ENCODE measurements at regions not wholly inside any gene's neighbourhood (a gene's known extent, or its start where the extent isn't known, plus 50 kb on each side); places are given as distances from the start of the nearest gene placed in this dataset.

DNA sequence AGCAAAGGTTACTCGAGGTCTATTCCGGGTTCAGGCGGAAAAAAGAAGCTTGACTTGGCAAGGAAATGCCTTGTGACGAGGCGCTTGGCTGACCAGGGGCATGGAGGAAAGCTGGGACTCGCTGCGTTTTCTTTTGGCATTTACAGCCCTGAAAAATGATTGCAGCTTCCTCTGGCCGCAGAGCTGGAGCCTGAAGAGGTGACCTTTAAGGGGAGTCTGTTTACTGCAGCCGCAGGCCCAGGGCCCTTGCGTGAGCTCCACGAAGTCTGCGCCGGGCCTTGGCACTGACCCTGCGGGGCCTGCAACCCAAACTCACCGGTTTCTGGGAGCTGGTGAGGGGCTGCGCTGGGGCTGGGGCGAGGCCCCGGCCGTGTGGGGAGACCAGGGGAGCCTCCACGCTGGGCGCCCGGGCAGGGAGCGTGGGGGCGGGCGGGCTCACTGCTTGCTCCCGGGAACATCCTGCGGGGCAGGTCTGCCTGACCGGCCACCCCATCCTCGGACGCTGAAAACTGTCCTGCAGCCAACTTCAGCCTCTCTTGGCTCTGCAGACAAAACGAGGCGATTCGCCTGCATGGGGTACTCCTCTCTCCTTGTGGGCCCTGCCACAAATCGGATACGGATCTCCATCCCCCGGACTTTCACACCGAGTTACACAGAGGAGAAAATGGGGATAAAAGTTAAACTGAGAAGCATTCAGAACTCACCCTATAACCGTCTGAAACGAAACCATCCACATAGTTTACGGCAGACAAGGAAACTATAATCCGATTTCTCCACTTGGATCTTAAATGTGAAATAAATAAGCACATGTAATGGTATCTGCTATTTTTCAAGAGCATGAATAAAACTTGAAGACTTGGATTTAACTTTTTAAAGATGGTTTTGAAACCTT lies 206.3 kb upstream of the FOXF1 start:
- Histone ChIP-seq H3K9me3 (no peaks in the 10 kb centered on the region), H3K4me3 (no peak overlapping the region), H3K4me2 (no peak overlapping the region), H3K27ac (no peak overlapping the region), H3K4me1 (peaks cover 11% of the 10 kb centered on the region; the same call in 2 of the 3 replicates)
- ATAC-seq (no peak), FAIRE-seq (no peak), DNase-seq (ENCODE audit: low read depth in 1 of 2, low spot score in 1 of 2) (no peak)
- TF ChIP-seq, protein P1, sequence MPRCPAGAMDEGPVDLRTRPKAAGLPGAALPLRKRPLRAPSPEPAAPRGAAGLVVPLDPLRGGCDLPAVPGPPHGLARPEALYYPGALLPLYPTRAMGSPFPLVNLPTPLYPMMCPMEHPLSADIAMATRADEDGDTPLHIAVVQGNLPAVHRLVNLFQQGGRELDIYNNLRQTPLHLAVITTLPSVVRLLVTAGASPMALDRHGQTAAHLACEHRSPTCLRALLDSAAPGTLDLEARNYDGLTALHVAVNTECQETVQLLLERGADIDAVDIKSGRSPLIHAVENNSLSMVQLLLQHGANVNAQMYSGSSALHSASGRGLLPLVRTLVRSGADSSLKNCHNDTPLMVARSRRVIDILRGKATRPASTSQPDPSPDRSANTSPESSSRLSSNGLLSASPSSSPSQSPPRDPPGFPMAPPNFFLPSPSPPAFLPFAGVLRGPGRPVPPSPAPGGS (IDR thresholded peaks at IDR 0.05), result no peak
- TF ChIP-seq GATA3 (IDR thresholded peaks at IDR 0.05; ENCODE audit: borderline replicate concordance) (no peak), ZFP36 (IDR thresholded peaks at IDR 0.05; ENCODE audit: borderline replicate concordance, partially characterized antibody) (no peak), POLR2AphosphoS2 (conservative IDR thresholded peaks at IDR 0.05; ENCODE audit: low read length) (no peak), ZSCAN20 (CRISPR knock-in tag; IDR thresholded peaks at IDR 0.05) (no peak), ESRRA (IDR thresholded peaks at IDR 0.05; ENCODE audit: borderline replicate concordance, low read length) (no peak), CBX2 (IDR thresholded peaks at IDR 0.05; ENCODE audit: borderline replicate concordance, low read depth) (no peak), CHD4 (IDR thresholded peaks at IDR 0.05; ENCODE audit: borderline replicate concordance) (no peak), RFX5 (IDR thresholded peaks at IDR 0.05) (no peak), HOXA7 (CRISPR knock-in tag; IDR thresholded peaks at IDR 0.05) (no peak), CBX8 (IDR thresholded peaks at IDR 0.05) (no peak), RAD21 (conservative IDR thresholded peaks at IDR 0.05 in 1 of 2, IDR thresholded peaks at IDR 0.05 in 1 of 2) (no peak), RCOR1 (IDR thresholded peaks at IDR 0.05; ENCODE audit: low read depth, low read length) (no peak), RNF2 (IDR thresholded peaks at IDR 0.05; ENCODE audit: borderline replicate concordance, low read depth) (no peak)
- TF ChIP-seq, protein P2, sequence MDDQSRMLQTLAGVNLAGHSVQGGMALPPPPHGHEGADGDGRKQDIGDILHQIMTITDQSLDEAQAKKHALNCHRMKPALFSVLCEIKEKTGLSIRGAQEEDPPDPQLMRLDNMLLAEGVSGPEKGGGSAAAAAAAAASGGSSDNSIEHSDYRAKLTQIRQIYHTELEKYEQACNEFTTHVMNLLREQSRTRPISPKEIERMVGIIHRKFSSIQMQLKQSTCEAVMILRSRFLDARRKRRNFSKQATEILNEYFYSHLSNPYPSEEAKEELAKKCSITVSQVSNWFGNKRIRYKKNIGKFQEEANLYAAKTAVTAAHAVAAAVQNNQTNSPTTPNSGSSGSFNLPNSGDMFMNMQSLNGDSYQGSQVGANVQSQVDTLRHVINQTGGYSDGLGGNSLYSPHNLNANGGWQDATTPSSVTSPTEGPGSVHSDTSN (IDR thresholded peaks at IDR 0.05), result no peak
- 65% methylated on average over 28 of the region's 41 CpGs for WGBS (ENCODE audit: missing lambda C conversion rate)
- CTCF ChIA-PET, result no interaction called here
- POLR2A ChIA-PET, result no interaction called here

DNA sequence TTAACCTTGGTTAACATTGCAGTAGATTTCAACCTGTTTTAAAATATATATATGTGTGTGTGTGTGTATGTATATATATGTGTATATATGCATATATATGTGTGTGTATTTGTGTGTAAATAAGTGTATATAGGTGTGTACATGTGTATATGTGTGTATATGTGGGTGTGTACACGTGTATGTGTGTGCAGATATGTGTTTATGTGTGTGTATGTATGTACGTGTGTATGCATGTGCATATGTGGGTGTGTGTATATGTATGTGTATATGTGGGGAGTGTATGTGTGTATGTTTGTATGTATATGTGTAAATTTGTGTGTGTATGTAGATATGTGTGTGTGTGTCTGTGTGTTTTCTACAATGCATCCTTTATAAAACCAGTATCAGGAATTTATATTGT lies 205.5 kb upstream of the FOXF1 start:
- H3K4me1 ChIP-seq, result peaks cover 11% of the 10 kb centered on the region; the same call in 2 of the 3 replicates
- ChIA-PET POLR2A (no interaction called here), CTCF (no interaction called here)

More for the DNA sequence above, 205.5 kb upstream of the FOXF1 start:
- no peaks in the 10 kb centered on the region for H3K9me3 ChIP-seq
- no peak for ATAC-seq
- TF ChIP-seq ESRRA (IDR thresholded peaks at IDR 0.05; ENCODE audit: borderline replicate concordance, low read length) (no peak), EHMT2 (IDR thresholded peaks at IDR 0.05; ENCODE audit: low read depth) (no peak), CBX2 (IDR thresholded peaks at IDR 0.05; ENCODE audit: borderline replicate concordance, low read depth) (no peak), FOSL2 (IDR thresholded peaks at IDR 0.05) (no peak), FOSL2 (CRISPR knock-in tag; IDR thresholded peaks at IDR 0.05) (no peak), GATA3 (IDR thresholded peaks at IDR 0.05; ENCODE audit: borderline replicate concordance) (no peak), PHF8 (IDR thresholded peaks at IDR 0.05; ENCODE audit: borderline replicate concordance, low read depth) (no peak), HOXA7 (CRISPR knock-in tag; IDR thresholded peaks at IDR 0.05) (no peak), ZC3H11A (IDR thresholded peaks at IDR 0.05) (no peak), ZSCAN20 (CRISPR knock-in tag; IDR thresholded peaks at IDR 0.05) (no peak), RNF2 (IDR thresholded peaks at IDR 0.05; ENCODE audit: borderline replicate concordance, low read depth) (no peak), RAD21 (conservative IDR thresholded peaks at IDR 0.05 in 1 of 2, IDR thresholded peaks at IDR 0.05 in 1 of 2) (no peak), KDM5A (IDR thresholded peaks at IDR 0.05) (no peak), HDAC2 (IDR thresholded peaks at IDR 0.05) (no peak), EHF (CRISPR knock-in tag; IDR thresholded peaks at IDR 0.05) (no peak), MAFK (IDR thresholded peaks at IDR 0.05; ENCODE audit: partially characterized antibody) (no peak), SMC3 (IDR thresholded peaks at IDR 0.05) (no peak)
- TF ChIP-seq, protein P3, sequence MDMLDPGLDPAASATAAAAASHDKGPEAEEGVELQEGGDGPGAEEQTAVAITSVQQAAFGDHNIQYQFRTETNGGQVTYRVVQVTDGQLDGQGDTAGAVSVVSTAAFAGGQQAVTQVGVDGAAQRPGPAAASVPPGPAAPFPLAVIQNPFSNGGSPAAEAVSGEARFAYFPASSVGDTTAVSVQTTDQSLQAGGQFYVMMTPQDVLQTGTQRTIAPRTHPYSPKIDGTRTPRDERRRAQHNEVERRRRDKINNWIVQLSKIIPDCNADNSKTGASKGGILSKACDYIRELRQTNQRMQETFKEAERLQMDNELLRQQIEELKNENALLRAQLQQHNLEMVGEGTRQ (IDR thresholded peaks at IDR 0.05), result no peak
- TF ChIP-seq, protein P4, sequence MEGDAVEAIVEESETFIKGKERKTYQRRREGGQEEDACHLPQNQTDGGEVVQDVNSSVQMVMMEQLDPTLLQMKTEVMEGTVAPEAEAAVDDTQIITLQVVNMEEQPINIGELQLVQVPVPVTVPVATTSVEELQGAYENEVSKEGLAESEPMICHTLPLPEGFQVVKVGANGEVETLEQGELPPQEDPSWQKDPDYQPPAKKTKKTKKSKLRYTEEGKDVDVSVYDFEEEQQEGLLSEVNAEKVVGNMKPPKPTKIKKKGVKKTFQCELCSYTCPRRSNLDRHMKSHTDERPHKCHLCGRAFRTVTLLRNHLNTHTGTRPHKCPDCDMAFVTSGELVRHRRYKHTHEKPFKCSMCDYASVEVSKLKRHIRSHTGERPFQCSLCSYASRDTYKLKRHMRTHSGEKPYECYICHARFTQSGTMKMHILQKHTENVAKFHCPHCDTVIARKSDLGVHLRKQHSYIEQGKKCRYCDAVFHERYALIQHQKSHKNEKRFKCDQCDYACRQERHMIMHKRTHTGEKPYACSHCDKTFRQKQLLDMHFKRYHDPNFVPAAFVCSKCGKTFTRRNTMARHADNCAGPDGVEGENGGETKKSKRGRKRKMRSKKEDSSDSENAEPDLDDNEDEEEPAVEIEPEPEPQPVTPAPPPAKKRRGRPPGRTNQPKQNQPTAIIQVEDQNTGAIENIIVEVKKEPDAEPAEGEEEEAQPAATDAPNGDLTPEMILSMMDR (IDR thresholded peaks at IDR 0.05), result no peak
- no peak for FAIRE-seq
- 47% methylated on average over 2 of the region's 2 CpGs for WGBS (ENCODE audit: missing lambda C conversion rate)
- H3K4me2 ChIP-seq, result no peak overlapping the region
- no peak for DNase-seq (ENCODE audit: low read depth in 1 of 2, low spot score in 1 of 2)
- no peak overlapping the region for H3K27ac ChIP-seq
- no peak overlapping the region for H3K4me3 ChIP-seq

All from A549 (cell line).